GM12878 (cell line): ENCODE measurements at regions not wholly inside any gene's neighbourhood (a gene's known extent, or its start where the extent isn't known, plus 50 kb on each side); places are given as distances from the start of the nearest gene placed in this dataset.

Experiments used
- CBFB ChIP-seq: IDR thresholded peaks from 2 replicates; pipeline ENCODE4 v1.6.1; 2016; ENCODE audit warnings: antibody characterized with exemption, low read depth
- HDAC6 ChIP-seq: fragments of 200-600 bp; sonication (generic); IDR thresholded peaks from one replicate; pipeline ENCODE4 v1.8.0; 2017; ENCODE audit warnings: antibody characterized with exemption; ENCODE audit not compliant: unreplicated experiment
- HDGF ChIP-seq: fragments of 450-650 bp; IDR thresholded peaks from 2 replicates; pipeline ENCODE4 v1.6.1; 2016; ENCODE audit warnings: antibody characterized with exemption
- NFYA ChIP-seq: IDR thresholded peaks from 2 replicates; pipeline ENCODE4 v1.6.1; 2011; ENCODE audit warnings: low read depth, mild to moderate bottlenecking, low read length, improper control_type of control experiment, borderline replicate concordance
- RUNX3 ChIP-seq: IDR thresholded peaks from 2 replicates; pipeline ENCODE4 v1.6.1; 2012; ENCODE audit warnings: low read length, inconsistent platforms
- ZNF622 ChIP-seq: fragments of 450-650 bp; IDR thresholded peaks from 2 replicates; pipeline ENCODE4 v1.6.1; 2017; ENCODE audit warnings: mild to moderate bottlenecking, inconsistent platforms
- TF ChIP-seq, protein P1 (sequence below): fragments of 450-650 bp; IDR thresholded peaks from 2 replicates; pipeline ENCODE4 v1.6.1; 2018; ENCODE audit warnings: borderline replicate concordance, mild to moderate bottlenecking; ENCODE audit not compliant: partially characterized antibody
- TF ChIP-seq, protein P2 (sequence below): fragments of 450-650 bp; formaldehyde crosslinking; IDR thresholded peaks from 2 replicates; pipeline ENCODE4 v1.5.0; 2022; ENCODE audit warnings: mild to moderate bottlenecking, missing genetic modification characterization

GRCh38 chr1:200302921-200303290 lies 106.9 kb downstream of the ZNF281 start (continued):
- TF ChIP-seq, protein P1, sequence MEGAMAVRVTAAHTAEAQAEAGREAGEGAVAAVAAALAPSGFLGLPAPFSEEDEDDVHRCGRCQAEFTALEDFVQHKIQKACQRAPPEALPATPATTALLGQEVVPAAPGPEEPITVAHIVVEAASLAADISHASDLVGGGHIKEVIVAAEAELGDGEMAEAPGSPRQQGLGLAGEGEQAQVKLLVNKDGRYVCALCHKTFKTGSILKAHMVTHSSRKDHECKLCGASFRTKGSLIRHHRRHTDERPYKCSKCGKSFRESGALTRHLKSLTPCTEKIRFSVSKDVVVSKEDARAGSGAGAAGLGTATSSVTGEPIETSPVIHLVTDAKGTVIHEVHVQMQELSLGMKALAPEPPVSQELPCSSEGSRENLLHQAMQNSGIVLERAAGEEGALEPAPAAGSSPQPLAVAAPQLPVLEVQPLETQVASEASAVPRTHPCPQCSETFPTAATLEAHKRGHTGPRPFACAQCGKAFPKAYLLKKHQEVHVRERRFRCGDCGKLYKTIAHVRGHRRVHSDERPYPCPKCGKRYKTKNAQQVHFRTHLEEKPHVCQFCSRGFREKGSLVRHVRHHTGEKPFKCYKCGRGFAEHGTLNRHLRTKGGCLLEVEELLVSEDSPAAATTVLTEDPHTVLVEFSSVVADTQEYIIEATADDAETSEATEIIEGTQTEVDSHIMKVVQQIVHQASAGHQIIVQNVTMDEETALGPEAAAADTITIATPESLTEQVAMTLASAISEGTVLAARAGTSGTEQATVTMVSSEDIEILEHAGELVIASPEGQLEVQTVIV, result no peak
- TF ChIP-seq HDGF (no peak), ZNF622 (no peak), HDAC6 (no peak), NFYA (no peak), CBFB (no peak), RUNX3 (no peak)
- TF ChIP-seq, protein P2, sequence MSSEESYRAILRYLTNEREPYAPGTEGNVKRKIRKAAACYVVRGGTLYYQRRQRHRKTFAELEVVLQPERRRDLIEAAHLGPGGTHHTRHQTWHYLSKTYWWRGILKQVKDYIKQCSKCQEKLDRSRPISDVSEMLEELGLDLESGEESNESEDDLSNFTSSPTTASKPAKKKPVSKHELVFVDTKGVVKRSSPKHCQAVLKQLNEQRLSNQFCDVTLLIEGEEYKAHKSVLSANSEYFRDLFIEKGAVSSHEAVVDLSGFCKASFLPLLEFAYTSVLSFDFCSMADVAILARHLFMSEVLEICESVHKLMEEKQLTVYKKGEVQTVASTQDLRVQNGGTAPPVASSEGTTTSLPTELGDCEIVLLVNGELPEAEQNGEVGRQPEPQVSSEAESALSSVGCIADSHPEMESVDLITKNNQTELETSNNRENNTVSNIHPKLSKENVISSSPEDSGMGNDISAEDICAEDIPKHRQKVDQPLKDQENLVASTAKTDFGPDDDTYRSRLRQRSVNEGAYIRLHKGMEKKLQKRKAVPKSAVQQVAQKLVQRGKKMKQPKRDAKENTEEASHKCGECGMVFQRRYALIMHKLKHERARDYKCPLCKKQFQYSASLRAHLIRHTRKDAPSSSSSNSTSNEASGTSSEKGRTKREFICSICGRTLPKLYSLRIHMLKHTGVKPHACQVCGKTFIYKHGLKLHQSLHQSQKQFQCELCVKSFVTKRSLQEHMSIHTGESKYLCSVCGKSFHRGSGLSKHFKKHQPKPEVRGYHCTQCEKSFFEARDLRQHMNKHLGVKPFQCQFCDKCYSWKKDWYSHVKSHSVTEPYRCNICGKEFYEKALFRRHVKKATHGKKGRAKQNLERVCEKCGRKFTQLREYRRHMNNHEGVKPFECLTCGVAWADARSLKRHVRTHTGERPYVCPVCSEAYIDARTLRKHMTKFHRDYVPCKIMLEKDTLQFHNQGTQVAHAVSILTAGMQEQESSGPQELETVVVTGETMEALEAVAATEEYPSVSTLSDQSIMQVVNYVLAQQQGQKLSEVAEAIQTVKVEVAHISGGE (CRISPR knock-in tag), result no peak
